Tibial artery (tissue), 4 donors: ENCODE measurements at regions not wholly inside any gene's neighbourhood (a gene's known extent, or its start where the extent isn't known, plus 50 kb on each side); places are given as distances from the start of the nearest gene placed in this dataset.

Source experiments
- DNase-seq, 2 donors: peaks; one replicate each; pipeline ENCODE4 v3.0.0-alpha.2; 2019
- H3K27ac ChIP-seq, 2 donors: fragments of 200-600 bp; sonication (generic) in 1 of 2; 1 replicate in 1 of 2; 2 replicates in 1 of 2; pipeline ENCODE4 v1.5.1; 2018 to 2019; ENCODE audit warnings: mild to moderate bottlenecking in 1 of 2
- H3K27me3 ChIP-seq, 2 donors: fragments of 200-600 bp; sonication (generic) in 1 of 2; one replicate each; pipeline versions ENCODE4 v1.5.1 to v1.6.0; 2016 to 2019
- H3K36me3 ChIP-seq, 3 donors: fragments of 200-600 bp; sonication (generic) in 2 of 3; one replicate each; pipeline ENCODE4 v1.5.1; 2016 to 2019; ENCODE audit warnings: mild to moderate bottlenecking in 2 of 3
- H3K4me1 ChIP-seq, 4 donors: fragments of 200-600 bp; sonication (generic) in 2 of 4; 1 replicate in 3 of 4; 2 replicates in 1 of 4; pipeline ENCODE4 v1.5.1; 2016 to 2019
- H3K4me3 ChIP-seq, 2 donors: fragments of 200-600 bp; sonication (generic) in 1 of 2; 1 replicate in 1 of 2; 2 replicates in 1 of 2; pipeline ENCODE4 v1.5.1; 2018 to 2019; ENCODE audit warnings: mild to moderate bottlenecking in 2 of 2
- H3K9me3 ChIP-seq, 3 donors: fragments of 200-600 bp; sonication (generic) in 1 of 3; one replicate each; pipeline ENCODE4 v1.5.1; 2016 to 2019
- CTCF ChIP-seq, 2 experiments: fragments of 200-600 bp in 1 of 2; fragments of 450-650 bp in 1 of 2; IDR thresholded peaks; one replicate each; pipeline ENCODE4 v1.5.1; 2017 to 2019; ENCODE audit warnings: antibody characterized with exemption in 2 of 2, mild to moderate bottlenecking in 1 of 2, moderate library complexity in 1 of 2
- intact Hi-C: fragments of 100-400 bp; cut with DNase I; formaldehyde crosslinking; loops from one replicate; pipeline ENCODE4 v1.15.0; 2023; ENCODE audit warnings: low total_unique reads

- no peaks in the 10 kb centered on the region for H3K4me1 ChIP-seq
- no peak for TF ChIP-seq CTCF (IDR thresholded peaks at IDR 0.05)
- H3K9me3 ChIP-seq = peaks cover 0 to 13% (median 7%) of the 10 kb centered on the region in 3 donors
- no peak for DNase-seq
- no peak overlapping the region for H3K4me3 ChIP-seq
- no peaks in the 10 kb centered on the region for H3K36me3 ChIP-seq
- no peak overlapping the region for H3K27ac ChIP-seq
- H3K27me3 ChIP-seq = no peaks in the 10 kb centered on the region
- intact Hi-C loops = no loop called here
Measured at GRCh38 chr16:35258381-35258780, 1799.0 kb downstream of the TP53TG3F start.

DNA sequence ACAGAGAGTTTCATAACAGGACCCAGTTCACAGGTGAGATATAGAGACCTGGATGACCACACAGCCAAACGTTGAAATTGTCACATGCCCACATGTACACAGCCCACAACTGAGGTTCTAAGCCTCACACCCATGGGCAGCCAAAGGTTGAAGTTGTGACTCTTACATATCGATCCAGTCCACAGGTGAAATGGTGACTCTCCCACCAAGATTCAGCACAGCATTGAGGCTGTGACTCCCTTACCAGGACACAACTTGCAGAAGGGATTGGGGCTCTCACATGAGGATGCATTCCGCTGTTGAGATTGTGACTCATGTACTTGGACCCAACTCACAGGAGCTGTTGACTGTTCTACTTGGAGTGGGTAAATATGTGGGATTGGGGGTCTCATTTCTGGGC, 1836.4 kb downstream of the TP53TG3F start:
- Histone ChIP-seq H3K9me3 (no peaks in the 10 kb centered on the region), H3K27me3 (no peaks in the 10 kb centered on the region), H3K27ac (no peak overlapping the region), H3K4me1 (no peaks in the 10 kb centered on the region), H3K4me3 (no peak overlapping the region), H3K36me3 (no peaks in the 10 kb centered on the region)
- no peak for TF ChIP-seq CTCF (IDR thresholded peaks at IDR 0.05)
- DNase-seq = no peak
- intact Hi-C loops = no loop called here

DNA sequence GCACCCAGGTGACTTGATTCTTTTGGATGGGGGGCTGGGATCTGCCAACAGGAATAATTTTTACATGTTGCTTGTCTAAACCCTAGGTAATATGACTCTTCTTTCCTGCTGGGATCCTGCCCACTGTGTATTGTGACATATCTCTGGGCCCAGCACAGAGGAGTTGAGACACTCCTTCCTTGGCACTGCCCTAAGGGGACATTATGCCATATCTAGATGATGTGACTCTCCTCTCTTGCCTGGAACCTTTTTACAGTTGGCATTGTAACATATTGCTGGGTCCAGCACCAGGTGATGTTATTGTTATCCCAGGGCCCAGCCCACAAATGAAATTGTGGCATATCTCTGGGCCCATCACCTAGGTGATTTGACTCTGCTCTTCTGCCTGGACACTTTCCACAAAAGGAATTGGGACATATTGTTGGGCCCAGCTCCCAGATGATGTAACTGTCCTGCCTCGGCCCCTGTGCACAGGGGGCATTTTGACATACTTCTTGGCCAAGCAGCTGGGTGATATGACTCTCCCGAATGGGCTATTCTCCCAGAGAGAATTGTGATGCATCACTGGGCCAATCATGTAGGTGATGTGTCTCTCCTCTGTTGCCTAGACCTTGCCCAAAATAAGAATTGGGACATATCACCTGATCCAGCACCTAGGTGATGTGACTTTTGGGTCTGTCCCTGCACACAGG, 1837.7 kb downstream of the TP53TG3F start:
- no peak for TF ChIP-seq CTCF (IDR thresholded peaks at IDR 0.05)
- Histone ChIP-seq H3K36me3 (no peaks in the 10 kb centered on the region), H3K4me3 (no peak overlapping the region), H3K27me3 (no peaks in the 10 kb centered on the region), H3K9me3 (no peaks in the 10 kb centered on the region), H3K4me1 (no peaks in the 10 kb centered on the region), H3K27ac (no peak overlapping the region)
- no peak for DNase-seq
- intact Hi-C loops = no loop called here

DNA sequence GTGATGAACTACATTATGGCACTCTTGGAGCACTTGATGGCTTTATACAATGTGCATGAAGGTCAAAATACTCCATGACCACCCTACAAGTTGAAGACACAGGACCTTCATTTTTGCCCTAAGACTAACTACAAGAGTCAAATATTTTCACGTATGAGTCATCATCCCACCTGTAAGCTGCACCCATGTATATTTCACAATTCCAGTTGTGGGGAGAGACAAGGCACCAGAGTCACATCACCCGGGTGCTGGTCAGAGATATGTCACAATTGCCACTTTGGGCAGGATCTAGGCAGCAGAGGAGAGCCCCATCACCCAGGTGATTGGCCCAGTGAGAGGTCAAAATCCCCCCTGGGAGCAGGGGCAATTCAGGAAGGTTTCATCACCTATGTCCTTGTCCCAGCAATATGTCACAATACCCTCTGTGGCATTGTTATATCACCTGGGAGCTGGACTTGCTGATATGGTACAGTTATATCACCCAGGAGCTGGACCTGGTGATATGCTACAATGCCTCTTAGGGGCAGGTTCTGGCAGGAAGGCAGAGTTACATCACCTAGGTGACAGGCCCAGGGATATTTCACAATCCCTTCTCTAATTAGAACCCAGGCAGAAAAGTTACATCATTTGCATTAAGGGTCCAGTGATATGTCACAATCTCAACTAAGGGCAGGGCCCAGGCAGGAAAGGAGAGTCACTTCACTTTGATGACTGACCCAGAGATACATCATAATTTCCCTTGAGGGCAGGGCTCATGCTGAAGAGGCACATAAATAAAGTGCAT, 1839.2 kb downstream of the TP53TG3F start:
- no peak for TF ChIP-seq CTCF (IDR thresholded peaks at IDR 0.05)
- Histone ChIP-seq H3K27ac (no peak overlapping the region), H3K4me1 (no peaks in the 10 kb centered on the region), H3K9me3 (no peaks in the 10 kb centered on the region), H3K36me3 (no peaks in the 10 kb centered on the region), H3K27me3 (no peaks in the 10 kb centered on the region), H3K4me3 (no peak overlapping the region)
- DNase-seq = no peak
- intact Hi-C loops = no loop called here

DNA sequence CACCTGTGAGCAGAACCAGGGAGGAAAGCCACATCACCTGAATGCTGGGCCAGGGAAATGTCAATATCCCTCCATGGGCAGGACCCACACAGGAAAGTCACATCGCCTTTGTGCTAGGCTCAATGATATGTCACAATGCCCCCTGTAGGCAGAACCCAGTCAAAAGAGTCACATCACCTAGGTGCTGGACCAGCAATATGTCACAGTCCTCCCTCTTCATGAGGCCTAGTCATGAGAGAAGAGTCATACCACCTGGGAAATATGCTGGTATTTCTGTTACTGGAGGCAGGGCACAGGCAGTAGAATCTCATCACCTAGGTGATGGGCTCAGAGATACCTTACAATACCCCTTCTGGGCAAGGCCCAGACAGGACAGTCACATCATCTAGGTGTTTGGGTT, 1843.4 kb downstream of the TP53TG3F start:
- H3K4me3 ChIP-seq = no peak overlapping the region
- TF ChIP-seq CTCF (IDR thresholded peaks at IDR 0.05) = no peak
- no peaks in the 10 kb centered on the region for H3K27me3 ChIP-seq
- intact Hi-C loops = no loop called here
- no peaks in the 10 kb centered on the region for H3K4me1 ChIP-seq
- no peaks in the 10 kb centered on the region for H3K9me3 ChIP-seq
- no peaks in the 10 kb centered on the region for H3K36me3 ChIP-seq
- DNase-seq = no peak
- no peak overlapping the region for H3K27ac ChIP-seq
